Frontal cortex (tissue), 3 donors: ENCODE measurements at regions not wholly inside any gene's neighbourhood (a gene's known extent, or its start where the extent isn't known, plus 50 kb on each side); places are given as distances from the start of the nearest gene placed in this dataset.
"Not testable (repeated sequence)": the region's sequence is repeated elsewhere in the genome, so short reads cannot be mapped to it uniquely, and the experiment has no call there.

Experiments
- DNase-seq, 2 donors: peaks; one replicate each; pipeline ENCODE4 v3.0.0; 2012; ENCODE audit warnings: low spot score in 2 of 2
- FAIRE-seq: peaks from 2 replicates; lab custom pipeline; 2012; peaks lifted over from hg19 to GRCh38; lab: Jason Lieb, UNC
- donor health status: control.
- donor health status: control.
- donor health status: control.

DNA sequence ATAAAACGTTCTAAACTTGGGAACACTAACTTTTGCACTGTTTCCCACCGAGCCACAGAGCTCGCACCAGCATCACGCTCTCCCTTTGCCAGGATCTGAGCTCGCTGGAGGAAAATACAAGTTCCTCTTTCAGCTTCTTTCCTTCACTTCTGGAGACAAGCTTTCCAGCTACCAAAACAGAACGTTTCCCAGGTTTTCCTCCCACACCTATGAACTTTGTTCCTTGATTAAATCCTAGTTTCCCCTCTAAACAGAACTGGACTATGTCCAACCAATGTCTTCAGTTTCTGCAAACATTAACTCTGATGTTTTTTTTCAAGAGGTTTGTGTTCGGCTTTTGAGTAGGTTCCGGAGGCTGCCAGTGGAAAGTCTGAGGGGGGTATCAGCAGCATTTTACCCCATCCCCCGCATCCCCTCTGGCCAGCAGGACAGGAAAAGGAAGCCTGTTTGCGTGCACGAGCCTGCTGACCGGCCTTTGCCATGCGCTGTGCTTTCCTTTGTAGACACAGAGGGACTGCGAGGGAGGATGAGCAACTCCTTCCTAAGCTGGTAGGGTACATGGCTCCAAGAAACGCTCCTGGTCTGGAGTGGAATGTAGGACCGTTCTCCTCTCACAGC is 135.5 kb downstream of the LY86 start:
- DNase-seq = peak in 1 of 2 donors; percentile 60
- no peak for FAIRE-seq

DNA sequence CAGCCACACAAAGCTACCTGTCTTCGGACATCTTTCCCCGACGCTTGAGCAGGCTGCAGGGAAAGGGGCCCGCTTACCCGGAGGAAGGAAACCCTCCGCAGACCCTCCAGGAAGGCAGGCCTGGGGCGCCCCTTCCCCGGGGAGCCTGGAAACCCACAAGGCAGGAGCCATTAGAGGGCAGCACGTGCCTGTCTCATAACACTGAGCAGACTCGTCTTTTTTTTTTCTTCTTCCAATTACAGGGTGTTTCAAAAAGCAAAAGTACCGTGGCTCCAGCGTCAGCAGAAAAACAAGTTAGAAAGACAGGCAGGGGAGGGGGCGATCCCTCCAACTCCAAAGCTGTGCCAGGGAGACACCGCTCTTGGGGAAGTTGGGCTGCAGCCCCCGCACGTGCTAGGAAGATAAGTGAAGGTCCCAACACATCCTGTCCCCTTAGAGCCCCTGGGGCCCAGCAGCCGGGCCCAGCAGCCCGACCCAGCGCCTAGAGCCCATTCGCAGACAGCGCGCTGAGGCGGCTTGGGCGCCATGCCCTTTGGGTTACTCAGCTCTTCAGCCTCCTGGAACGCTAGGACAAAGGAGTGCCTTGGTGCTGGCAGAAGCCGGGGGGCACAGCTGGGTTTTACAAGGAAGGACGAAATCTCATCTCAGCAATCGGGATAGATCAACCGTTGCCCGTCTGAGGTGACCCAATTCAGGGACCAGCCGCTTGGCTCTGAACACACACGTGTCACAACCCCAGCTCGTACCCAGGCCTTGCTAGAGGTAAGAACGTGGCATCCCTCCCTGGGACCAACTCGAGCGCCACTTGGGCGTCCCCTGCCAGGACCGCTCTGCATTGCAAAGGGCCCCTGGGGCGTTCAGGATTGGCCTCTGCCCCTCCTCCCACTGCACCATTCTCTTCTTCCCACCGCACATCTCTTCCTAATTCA is 136.3 kb downstream of the LY86 start:
- DNase-seq (peak in 1 of 2 donors; percentile 74), FAIRE-seq (no peak)

DNA sequence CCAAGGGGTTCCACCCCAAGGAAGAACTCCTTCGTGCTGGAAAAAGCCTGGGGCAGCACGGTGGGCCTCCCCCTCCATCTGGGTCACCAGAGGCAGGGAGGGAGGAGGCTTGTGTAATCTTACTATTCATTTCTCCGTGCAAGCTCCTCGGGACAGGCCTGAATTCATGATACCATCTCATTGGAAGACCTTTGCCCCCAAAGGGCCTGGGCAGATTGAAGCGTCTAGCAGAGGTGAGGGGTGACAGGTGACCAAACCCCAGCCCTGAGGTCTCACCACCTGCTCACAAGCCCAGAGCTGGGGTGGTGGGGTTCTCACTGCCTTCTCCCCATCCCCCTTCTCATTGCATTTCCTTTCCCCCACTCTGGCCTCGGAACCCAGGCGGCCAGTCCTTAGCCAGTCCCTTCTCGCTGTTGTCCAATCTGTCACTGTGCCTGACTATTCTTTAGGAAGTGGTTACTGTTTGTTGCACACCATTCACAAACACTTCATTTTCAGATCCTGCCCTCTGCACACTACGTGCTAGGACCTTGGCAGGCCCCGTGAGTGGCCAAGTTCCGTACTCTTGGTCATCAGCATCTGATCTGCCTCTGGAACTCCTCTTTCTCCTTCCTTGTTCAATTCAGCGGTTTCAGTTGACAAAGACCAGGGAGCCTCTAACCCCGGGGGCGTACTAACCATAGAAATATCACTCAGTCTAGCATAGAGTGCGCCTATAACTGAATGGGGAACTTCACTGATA is 137.1 kb downstream of the LY86 start:
- no peak for DNase-seq
- FAIRE-seq = no peak

DNA sequence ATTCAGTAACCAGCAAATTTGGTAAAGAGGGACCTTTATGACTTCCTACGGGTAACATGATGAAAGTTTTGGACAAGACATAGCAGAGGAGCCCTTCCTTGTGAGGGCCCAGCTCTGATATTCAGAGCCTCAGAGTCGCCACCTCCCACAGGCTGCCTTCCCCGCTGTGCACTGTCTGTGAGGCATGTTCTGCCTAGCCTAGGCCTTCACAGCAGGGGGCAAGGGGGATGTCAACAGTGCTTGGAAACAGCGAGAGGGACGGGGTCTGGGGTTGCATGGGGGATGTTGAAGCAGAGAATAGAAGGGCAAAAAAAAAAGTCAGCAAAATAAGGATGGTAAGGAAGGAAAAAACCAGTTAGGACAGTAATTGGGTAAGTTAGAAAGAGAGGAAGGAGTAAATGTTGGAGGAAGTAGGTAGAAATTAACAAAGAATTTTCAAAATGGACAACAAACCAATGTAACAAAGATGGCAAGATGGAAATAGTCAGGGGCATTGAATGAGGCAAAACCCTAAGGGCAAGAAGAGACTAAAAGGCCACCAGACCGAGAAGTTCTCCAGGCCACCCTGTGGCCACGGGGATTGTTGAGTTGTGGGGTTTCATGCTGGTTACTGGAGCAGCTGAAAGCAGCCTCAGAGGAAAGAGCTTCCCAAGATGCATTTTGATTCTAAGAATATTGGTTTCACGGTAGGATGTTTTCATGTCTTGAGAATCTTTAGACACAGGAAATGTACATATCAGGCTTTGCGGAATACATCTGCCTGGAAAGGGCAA is 139.8 kb downstream of the LY86 start:
- FAIRE-seq = no peak

DNA sequence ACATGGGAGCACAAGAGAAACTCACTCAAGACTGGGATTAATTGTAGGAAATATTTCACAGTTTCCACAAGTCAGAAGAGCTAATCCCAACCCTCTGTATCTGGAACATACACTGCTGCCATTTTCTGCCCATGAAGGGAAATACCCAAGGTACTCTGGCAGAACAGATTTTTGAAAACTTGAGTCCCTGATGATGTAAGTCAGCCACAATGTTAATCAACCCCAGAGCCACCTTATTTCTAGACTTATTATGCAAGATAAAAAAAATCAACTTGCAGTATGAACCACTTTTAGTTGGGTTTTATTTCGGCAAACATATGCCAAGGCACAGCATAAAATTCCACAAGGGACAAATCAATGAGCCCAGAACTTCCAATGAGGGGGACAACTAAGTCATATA is 141.5 kb downstream of the LY86 start:
- DNase-seq (no peak), FAIRE-seq (no peak)

More for the DNA sequence above, 139.8 kb downstream of the LY86 start:
- no peak for DNase-seq

DNA sequence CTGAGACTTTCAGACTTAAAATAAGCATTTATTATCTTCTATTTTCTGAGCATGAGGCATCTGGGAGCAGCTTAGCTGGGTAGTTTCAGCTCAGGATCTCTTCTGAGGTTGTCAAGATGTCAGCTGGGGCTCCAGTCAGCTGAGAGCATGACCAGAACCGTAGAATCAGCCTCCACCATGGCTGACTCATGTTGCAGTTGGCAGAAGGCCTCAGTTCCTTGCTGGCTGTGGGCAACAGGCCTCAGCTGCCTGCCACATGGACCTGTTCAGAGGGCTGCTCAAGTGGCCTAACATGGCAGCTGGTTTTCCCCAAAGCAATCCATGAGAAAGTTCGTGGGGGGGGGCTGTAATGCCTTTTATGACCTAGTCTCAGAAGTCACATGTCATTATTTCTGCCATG is 142.3 kb downstream of the LY86 start:
- DNase-seq (no peak), FAIRE-seq (no peak)

DNA sequence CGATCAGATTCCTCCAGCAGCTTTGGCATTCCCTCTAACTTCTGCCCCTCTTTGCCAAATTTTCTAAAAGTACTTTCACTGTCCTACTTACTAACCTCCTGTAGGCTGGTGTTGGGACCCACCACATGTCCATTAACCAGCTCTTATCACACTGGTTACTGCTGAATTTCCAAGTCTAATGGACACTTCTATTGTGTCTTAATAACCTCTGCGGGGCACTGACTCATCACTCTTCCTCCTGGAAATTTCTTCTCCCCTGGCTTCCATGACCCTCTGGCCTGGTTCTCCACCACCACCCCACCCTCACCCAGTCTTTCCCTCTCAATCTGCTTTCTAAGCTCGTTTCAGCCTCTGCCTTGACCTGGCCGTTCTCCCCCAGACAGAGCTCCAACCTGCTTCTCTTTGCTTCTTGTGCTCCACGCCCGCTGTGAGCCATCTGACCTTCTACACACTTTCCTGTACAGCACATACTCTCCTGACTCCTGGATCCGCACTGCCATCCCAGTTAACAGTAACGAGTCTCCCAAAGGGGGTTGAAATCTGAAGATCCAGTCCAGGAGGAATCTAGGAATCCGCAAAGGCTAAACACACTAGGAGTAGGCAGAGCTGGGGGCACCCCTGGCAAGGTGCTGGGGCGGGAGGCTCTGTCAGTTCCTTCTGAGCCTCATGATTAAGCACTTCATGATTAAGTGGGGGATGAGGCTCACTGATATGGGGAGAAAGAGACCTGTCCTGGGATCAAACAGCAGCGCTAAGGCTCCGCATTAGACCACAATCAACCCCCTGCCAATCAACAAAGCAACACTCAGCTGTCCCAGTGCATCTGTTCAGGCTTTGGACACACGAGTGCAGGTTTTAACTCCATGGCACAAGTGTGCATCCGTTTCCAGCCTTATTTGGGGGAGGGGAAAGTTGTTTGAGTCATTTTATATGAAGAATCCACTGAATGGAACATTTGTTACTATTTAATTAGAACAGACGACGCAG is 146.3 kb downstream of the LY86 start:
- no peak for DNase-seq
- no peak for FAIRE-seq

DNA sequence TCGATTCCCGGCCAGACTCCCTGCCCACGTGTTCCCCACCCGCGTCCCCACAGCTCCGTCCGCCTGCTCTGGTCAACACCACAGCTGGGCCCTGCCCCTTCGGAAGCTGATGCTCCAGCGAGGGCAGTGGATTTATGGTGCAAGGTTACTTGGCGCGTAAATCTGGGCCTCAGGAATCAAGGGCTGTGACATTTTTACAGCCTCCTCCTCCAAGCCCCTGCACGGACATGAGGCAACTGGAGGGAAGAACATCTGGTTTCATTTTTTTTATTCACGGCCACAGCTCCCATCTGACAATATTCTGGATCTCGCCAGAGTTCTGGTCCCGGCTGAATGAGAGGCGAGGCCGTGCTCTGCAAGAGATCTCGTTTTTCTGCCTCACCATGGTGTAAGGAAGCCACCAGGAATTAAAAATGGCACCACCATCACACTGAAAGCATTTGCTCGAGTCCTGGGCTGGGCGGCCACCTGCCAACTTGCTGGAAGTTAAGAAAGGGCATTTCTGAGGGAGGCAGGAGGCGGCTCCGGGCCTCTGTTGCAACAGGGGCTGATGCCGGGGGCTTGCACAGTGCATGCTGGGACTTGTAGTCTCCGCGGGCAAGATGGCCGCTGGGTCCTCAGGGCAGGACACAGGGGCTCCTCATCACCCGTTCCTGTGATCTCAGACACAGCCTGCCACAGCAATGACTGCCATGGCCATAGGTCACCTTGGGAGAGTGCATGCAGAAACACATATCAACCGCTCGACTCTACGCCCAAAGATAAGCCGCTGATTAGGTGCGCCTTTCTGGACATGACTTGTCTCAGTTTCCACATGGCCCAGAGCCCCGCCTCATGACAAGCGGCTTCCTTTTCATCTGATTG is 148.5 kb downstream of the LY86 start:
- no peak for DNase-seq
- no peak for FAIRE-seq

DNA sequence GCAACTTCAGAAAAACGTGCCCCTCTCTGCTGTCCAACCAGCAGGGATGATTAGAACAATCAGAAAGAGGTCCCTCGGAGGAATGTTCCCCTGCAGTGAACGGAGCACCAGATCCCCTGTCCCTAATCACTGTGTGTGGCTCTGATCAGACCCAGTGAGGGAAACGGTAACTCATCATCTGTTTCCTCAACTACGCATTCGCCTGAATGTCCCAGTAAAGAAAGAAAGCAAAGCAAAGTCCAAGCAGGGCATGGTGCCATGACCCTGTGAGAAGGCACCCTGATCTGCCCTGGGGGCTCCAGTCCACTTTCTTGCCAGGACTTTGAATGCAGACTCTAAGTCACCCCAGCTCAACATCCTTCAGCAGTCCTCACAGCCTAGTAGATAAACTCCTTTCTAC is 149.2 kb downstream of the LY86 start:
- FAIRE-seq = no peak
- DNase-seq = no peak

DNA sequence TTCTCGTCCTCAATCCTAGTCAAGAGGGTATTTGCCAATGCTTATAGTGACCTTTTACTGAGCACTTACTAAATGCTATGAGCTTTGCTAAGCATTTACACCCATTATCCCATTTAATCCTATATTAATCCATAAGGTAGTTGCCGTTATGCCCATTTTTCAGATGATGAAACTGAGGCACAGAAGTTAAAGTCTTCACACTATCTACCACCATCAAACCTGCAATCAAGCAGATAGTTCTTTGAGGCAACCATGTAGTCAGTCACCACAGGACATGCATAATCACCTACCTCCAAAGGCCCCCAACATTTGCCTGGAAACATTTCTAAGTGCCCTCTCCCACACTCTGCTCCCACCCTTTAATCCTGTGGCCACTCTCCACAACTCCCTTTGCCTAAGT is 149.6 kb downstream of the LY86 start:
- no peak for DNase-seq
- FAIRE-seq = no peak

DNA sequence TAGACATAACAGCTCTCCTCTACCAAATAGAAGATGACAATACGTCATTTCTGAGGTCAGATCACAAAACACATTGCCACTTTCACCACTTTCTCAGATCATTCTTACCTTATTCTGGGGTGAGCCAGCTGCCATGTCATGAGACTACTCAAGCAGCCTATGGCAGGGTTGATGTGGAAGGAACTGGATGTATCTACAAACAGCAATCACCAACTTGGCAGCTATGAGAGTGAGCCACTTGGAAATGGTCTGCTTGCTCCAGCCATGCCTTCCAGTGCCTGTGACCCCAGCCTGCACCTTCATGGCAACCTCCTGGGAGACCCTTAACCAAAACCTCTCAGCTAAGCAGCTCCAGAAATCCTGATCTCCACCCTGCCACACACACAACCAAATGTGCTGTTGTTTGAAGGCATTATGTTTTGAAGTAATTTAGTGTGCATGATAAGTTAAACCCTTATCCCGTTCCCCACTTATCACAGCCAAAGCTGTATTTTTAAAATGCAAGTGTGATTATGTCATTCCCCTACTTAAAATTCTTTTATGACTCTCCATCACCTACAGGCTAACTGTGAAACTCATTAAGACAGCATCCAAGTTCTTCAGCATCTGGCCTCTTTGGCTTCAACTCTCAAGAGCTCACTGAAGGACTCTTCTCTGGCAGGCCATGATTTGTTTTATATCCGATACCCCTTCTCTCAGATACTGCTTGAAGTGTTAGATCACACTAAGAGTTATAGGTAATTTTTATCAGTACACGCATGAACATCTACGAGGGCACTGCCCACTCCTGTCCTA is 150.6 kb downstream of the LY86 start:
- FAIRE-seq (no peak), DNase-seq (no peak)

DNA sequence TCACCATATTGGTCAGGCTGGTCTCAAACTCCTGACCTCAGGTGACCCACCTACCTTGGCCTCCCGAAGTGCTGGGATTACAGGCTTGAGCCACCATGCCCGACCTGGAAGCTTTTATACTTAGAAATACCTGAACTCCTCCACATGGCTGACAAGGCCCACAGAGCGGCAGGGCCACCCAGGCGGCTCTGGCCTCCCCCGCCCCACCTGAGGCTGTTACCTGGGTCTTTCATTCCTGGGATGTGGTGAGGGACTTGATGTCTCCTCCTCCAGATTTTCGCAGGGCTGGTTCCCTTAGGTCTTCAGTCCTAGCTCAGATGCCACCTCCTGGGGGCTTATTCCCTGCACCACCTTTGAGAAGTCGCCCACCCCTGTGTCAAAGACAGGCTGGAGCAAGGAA is 152.1 kb downstream of the LY86 start:
- no peak for DNase-seq
- FAIRE-seq = no peak

DNA sequence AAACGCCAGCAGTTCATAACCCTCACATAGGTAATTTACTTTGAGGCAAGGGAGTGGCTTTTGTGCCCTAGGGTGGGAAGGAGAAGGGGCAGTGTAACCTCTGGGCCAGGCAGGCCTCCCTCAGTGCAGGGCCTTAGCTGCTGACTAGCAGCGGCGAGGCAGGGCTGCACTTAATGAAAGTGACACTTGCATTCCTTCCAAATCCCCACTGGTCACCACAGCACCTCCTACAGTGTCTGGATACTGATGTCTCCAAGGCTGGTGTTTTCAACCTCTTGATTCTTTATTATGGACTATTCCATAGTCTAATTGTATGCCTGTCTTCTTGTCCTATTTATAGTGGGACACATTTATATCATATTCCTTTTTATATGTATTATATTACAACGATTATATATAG is 152.7 kb downstream of the LY86 start:
- DNase-seq (no peak), FAIRE-seq (no peak)

DNA sequence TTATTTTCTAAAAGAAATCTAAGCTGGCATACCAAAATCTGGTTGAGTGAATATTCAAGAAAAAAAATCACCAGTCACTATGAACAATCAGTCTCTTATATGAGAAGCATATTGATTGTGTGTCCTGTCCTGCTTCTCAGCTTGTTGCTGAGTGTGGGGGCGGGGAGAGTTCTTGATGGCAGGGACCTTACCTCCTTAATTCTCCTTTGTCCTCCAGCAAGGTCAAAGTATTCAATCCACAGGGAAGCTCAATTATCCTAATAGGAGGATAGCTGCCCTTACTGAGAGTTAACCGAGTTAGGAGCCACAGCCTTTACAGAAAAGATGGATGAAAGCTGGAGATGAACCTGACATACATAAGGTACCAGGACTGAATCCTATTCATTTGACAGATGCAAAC is 154.0 kb downstream of the LY86 start:
- no peak for FAIRE-seq
- no peak for DNase-seq

DNA sequence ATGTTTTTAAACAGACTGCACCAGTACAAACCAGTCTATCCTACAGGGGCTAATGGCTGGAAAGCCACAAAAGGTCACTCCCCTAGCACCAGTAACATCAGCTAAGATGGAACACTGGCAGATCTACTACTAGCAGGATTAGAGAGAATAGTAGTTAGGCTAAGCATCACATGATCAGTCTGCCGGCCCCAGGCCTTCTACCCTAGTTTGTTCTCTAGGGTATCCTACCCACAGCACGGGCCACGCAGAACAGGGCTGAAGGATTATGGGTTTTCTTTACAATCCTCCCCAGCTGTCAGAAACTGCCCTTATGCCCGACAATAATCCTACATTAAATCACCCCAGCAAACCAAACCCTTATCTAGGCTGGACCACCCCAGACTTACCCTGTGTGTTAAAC is 156.0 kb downstream of the LY86 start:
- DNase-seq (no peak), FAIRE-seq (no peak)

DNA sequence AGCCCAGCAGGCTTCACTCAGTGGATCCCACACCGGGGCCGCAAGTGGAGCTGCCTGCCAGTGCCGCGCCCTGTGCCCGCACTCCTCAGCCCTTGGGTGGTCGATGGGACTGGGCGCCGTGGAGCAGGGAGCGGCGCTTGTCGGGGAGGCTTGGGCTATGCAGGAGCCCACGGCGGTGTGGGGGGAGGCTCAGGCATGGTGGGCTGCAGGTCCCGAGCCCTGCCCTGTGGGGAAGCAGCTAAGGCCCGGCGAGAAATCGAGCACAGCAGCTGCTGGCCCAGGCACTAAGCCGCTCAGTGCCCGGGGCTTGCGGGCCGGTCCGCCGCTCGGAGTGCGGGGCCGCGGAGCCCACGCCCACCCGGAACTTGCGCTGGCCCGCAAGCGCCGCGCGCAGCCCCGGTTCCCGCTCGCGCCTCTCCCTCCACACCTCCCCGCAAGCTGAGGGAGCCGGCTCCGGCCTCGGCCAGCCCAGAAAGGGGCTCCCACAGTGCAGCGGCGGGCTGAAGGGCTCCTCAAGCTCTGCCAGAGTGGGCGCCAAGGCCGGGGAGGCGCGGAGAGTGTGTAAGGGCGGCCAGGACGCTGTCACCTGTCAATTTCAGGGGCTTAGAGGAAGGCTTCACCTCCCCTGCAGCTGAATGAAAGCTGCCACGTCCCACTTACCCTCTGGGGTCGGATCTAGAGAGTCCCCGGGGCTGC is 157.3 kb downstream of the LY86 start:
- not testable (repeated sequence) for FAIRE-seq

More for the DNA sequence above, 157.3 kb downstream of the LY86 start:
- DNase-seq = not testable (repeated sequence)
